ENCODE measurements at regions not wholly inside any gene's neighbourhood (a gene's known extent, or its start where the extent isn't known, plus 50 kb on each side); places are given as distances from the start of the nearest gene placed in this dataset.
"Not testable (repeated sequence)": the region's sequence is repeated elsewhere in the genome, so short reads cannot be mapped to it uniquely, and the experiment has no call there.

- ChIA-PET CTCF (no interaction called here), POLR2A (no interaction called here)
- DNase-seq (no peak), ATAC-seq (no peak)
- no peaks in the 10 kb centered on the region for H3K9me3 Mint-ChIP-seq (ENCODE audit: low read depth)
- H3K4me3 Mint-ChIP-seq = no peak overlapping the region
- H3K4me1 Mint-ChIP-seq = no peaks in the 10 kb centered on the region
- no peaks in the 10 kb centered on the region for H3K36me3 Mint-ChIP-seq (ENCODE audit: low read depth)
- intact Hi-C loops (cut with DNase I, micrococcal nuclease) = no loop called here
- peaks cover 10% of the 10 kb centered on the region for H3K27me3 Mint-ChIP-seq
- no peak overlapping the region for H3K27ac Mint-ChIP-seq
Observed at GRCh38 chr4:162981823-162982222, 184.9 kb downstream of the NAF1 start.

- Mint-ChIP-seq H3K4me1 (no peaks in the 10 kb centered on the region), H3K27ac (no peak overlapping the region), H3K27me3 (peaks cover 3% of the 10 kb centered on the region), H3K36me3 (ENCODE audit: low read depth) (no peaks in the 10 kb centered on the region), H3K4me3 (no peak overlapping the region), H3K9me3 (ENCODE audit: low read depth) (no peaks in the 10 kb centered on the region)
- ChIA-PET CTCF (no interaction called here), POLR2A (no interaction called here)
- ATAC-seq (no peak), DNase-seq (no peak)
- intact Hi-C loops (cut with DNase I, micrococcal nuclease) = no loop called here
Observed at GRCh38 chr4:162978398-162978797, 188.3 kb downstream of the NAF1 start.

GRCh38 chr4:162977788-162978187 is 188.9 kb downstream of the NAF1 start:
- intact Hi-C loops (cut with DNase I, micrococcal nuclease) = no loop called here
- ChIA-PET POLR2A (interaction anchor here (0.7 kb wide), 1 partner anchor 302 kb away, joined by 3 read pairs; no protein-coding TSS in a partner anchor), CTCF (no interaction called here)
- H3K4me3 Mint-ChIP-seq = no peak overlapping the region
- H3K27ac Mint-ChIP-seq = no peak overlapping the region
- H3K27me3 Mint-ChIP-seq = no peaks in the 10 kb centered on the region
- H3K36me3 Mint-ChIP-seq (ENCODE audit: low read depth) = no peaks in the 10 kb centered on the region
- DNase-seq = no peak
- no peaks in the 10 kb centered on the region for H3K9me3 Mint-ChIP-seq (ENCODE audit: low read depth)
- no peak for ATAC-seq
- no peaks in the 10 kb centered on the region for H3K4me1 Mint-ChIP-seq

GRCh38 chr4:162972661-162973330 is 193.9 kb downstream of the NAF1 start:
- no peaks in the 10 kb centered on the region for H3K4me1 Mint-ChIP-seq
- H3K4me3 Mint-ChIP-seq = no peak overlapping the region
- intact Hi-C loops (cut with DNase I, micrococcal nuclease) = no loop called here
- ChIA-PET CTCF (interaction anchor here (0.7 kb wide), 1 partner anchor 19 kb away, joined by 3 read pairs; no protein-coding TSS in a partner anchor), POLR2A (no interaction called here)
- ATAC-seq (no peak), DNase-seq (no peak)
- no peaks in the 10 kb centered on the region for H3K9me3 Mint-ChIP-seq (ENCODE audit: low read depth)
- H3K36me3 Mint-ChIP-seq (ENCODE audit: low read depth) = no peaks in the 10 kb centered on the region
- no peak overlapping the region for H3K27ac Mint-ChIP-seq
- no peaks in the 10 kb centered on the region for H3K27me3 Mint-ChIP-seq

DNA sequence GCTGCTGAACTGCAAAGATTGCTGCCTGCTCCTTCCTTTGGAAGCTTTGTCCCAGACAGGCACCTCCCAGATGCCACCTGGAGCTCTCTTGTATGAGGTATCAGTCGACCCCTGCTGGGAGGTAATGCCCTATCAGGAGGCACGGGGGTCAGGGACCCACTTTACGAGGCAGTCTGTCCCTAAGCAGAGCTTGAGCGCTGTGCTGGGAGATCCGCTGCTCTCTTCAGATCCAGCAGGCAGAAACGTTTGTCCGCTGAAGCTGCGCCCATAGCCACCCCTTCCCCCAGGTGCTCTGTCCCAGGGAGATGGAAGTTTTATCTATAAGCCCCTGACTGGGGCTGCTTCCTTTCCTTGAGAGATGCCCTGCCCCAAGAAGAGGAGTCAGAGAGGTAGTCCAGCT is 197.5 kb downstream of the NAF1 start:
- POLR2A ChIA-PET = no interaction called here
- ATAC-seq = no peak
- Mint-ChIP-seq H3K9me3 (ENCODE audit: low read depth) (no peaks in the 10 kb centered on the region), H3K4me3 (no peak overlapping the region), H3K27ac (no peak overlapping the region), H3K4me1 (no peaks in the 10 kb centered on the region), H3K27me3 (no peaks in the 10 kb centered on the region), H3K36me3 (ENCODE audit: low read depth) (no peaks in the 10 kb centered on the region)
- intact Hi-C loops (cut with DNase I, micrococcal nuclease) = no loop called here
- CTCF ChIA-PET = no interaction called here
- DNase-seq = no peak

GRCh38 chr4:162965978-162966377 is 200.7 kb downstream of the NAF1 start:
- H3K36me3 Mint-ChIP-seq (ENCODE audit: low read depth); POLR2A ChIA-PET; intact Hi-C loops (cut with DNase I, micrococcal nuclease): not testable (repeated sequence)

GRCh38 chr4:162959046-162959445 is 207.6 kb downstream of the NAF1 start:
- Mint-ChIP-seq H3K27ac (no peak overlapping the region), H3K4me3 (no peak overlapping the region), H3K36me3 (ENCODE audit: low read depth) (no peaks in the 10 kb centered on the region), H3K4me1 (no peaks in the 10 kb centered on the region), H3K9me3 (ENCODE audit: low read depth) (no peaks in the 10 kb centered on the region), H3K27me3 (peaks cover under 1% of the 10 kb centered on the region)
- POLR2A ChIA-PET = no interaction called here
- CTCF ChIA-PET = interaction anchor here (0.8 kb wide), 1 partner anchor 122 kb away, joined by 3 read pairs; no protein-coding TSS in a partner anchor
- ATAC-seq (no peak), DNase-seq (peak; percentile 10)
- intact Hi-C loops (cut with DNase I, micrococcal nuclease) = no loop called here

More at GRCh38 chr4:162965978-162966377, 200.7 kb downstream of the NAF1 start:
- H3K9me3 Mint-ChIP-seq (ENCODE audit: low read depth); H3K4me3 Mint-ChIP-seq; H3K27ac Mint-ChIP-seq; H3K27me3 Mint-ChIP-seq; H3K4me1 Mint-ChIP-seq; CTCF ChIA-PET; ATAC-seq; DNase-seq: not testable (repeated sequence)

GRCh38 chr4:162957521-162958143 is 209.1 kb downstream of the NAF1 start:
- DNase-seq = no peak
- Mint-ChIP-seq H3K4me3 (no peak overlapping the region), H3K9me3 (ENCODE audit: low read depth) (no peaks in the 10 kb centered on the region), H3K36me3 (ENCODE audit: low read depth) (no peaks in the 10 kb centered on the region), H3K27ac (no peak overlapping the region), H3K27me3 (peaks cover 3% of the 10 kb centered on the region), H3K4me1 (no peaks in the 10 kb centered on the region)
- intact Hi-C loops (cut with DNase I, micrococcal nuclease) = no loop called here
- ATAC-seq = no peak
- ChIA-PET POLR2A (no interaction called here), CTCF (interaction anchor here (0.7 kb wide), 1 partner anchor 337 kb away, joined by 3 read pairs; no protein-coding TSS in a partner anchor)

DNA sequence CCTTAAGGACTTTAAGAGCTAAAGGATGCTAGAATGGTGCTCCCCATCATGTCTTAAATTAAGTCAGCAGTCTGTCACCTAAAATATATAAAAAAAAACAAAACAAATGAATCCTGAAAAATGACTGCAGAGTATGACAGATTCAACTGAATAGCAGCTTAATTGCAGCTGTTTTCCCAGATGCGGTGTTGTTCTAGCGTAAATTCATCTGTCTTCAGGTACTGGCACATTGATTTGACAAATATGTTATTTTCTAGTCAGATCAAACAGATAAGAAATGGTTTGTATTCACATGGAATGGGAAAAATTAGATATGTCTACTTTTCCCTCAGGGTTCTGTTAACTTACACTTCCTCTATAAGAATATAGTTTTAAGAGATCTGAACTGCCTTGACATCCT is 211.7 kb downstream of the NAF1 start:
- Mint-ChIP-seq H3K4me3 (no peak overlapping the region), H3K27me3 (peaks cover 3% of the 10 kb centered on the region), H3K4me1 (no peaks in the 10 kb centered on the region), H3K9me3 (ENCODE audit: low read depth) (no peaks in the 10 kb centered on the region), H3K36me3 (ENCODE audit: low read depth) (no peaks in the 10 kb centered on the region), H3K27ac (no peak overlapping the region)
- intact Hi-C loops (cut with DNase I, micrococcal nuclease) = no loop called here
- ChIA-PET POLR2A (no interaction called here), CTCF (no interaction called here)
- DNase-seq (no peak), ATAC-seq (no peak)

DNA sequence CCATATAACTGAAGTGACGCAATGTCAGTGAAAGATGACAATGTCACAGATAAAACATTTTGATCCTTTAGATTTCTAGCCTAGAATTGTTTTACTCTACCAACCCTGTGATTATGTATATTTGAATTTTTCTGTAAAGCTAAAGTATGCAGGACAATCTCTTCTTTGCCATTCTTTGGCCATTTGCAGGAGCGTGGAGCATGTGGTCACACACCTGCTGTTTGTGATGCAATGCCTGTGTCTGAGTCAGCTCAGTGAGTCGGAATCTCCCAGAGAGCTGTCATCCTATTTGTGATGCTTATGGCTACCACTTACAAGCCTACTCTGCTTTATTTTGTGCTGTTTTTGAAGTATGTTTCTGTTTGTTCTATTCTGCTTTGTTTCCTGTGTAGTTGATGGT is 214.5 kb downstream of the NAF1 start:
- ChIA-PET POLR2A (no interaction called here), CTCF (no interaction called here)
- ATAC-seq (no peak), DNase-seq (peak; percentile 13)
- H3K27ac Mint-ChIP-seq = no peak overlapping the region
- H3K4me1 Mint-ChIP-seq = no peaks in the 10 kb centered on the region
- intact Hi-C loops (cut with DNase I, micrococcal nuclease) = no loop called here
- H3K27me3 Mint-ChIP-seq = peaks cover 3% of the 10 kb centered on the region
- H3K36me3 Mint-ChIP-seq (ENCODE audit: low read depth) = no peaks in the 10 kb centered on the region
- no peak overlapping the region for H3K4me3 Mint-ChIP-seq
- H3K9me3 Mint-ChIP-seq (ENCODE audit: low read depth) = no peaks in the 10 kb centered on the region

GRCh38 chr4:162945713-162946112 is 221.0 kb downstream of the NAF1 start:
- Mint-ChIP-seq H3K9me3 (ENCODE audit: low read depth) (no peaks in the 10 kb centered on the region), H3K4me1 (no peaks in the 10 kb centered on the region), H3K27me3 (no peaks in the 10 kb centered on the region), H3K4me3 (no peak overlapping the region), H3K27ac (no peak overlapping the region), H3K36me3 (ENCODE audit: low read depth) (no peaks in the 10 kb centered on the region)
- POLR2A ChIA-PET = no interaction called here
- ATAC-seq (no peak), DNase-seq (no peak)
- intact Hi-C loops (cut with DNase I, micrococcal nuclease) = no loop called here
- CTCF ChIA-PET = no interaction called here

- H3K4me1 Mint-ChIP-seq = no peaks in the 10 kb centered on the region
Observed at GRCh38 chr4:162943263-162943662, 223.4 kb downstream of the NAF1 start.

More at GRCh38 chr4:162943263-162943662, 223.4 kb downstream of the NAF1 start:
- intact Hi-C loops (cut with DNase I, micrococcal nuclease) = no loop called here
- Mint-ChIP-seq H3K4me3 (no peak overlapping the region), H3K36me3 (ENCODE audit: low read depth) (no peaks in the 10 kb centered on the region), H3K9me3 (ENCODE audit: low read depth) (no peaks in the 10 kb centered on the region), H3K27ac (no peak overlapping the region), H3K27me3 (no peaks in the 10 kb centered on the region)
- ChIA-PET POLR2A (no interaction called here), CTCF (no interaction called here)
- DNase-seq (no peak), ATAC-seq (no peak)
